Adrenal gland (tissue), 5 donors: ENCODE measurements at regions not wholly inside any gene's neighbourhood (a gene's known extent, or its start where the extent isn't known, plus 50 kb on each side); places are given as distances from the start of the nearest gene placed in this dataset.

Source experiments
- POLR2A ChIP-seq, 2 donors: fragments of 450-650 bp; IDR thresholded peaks; one replicate each; pipeline ENCODE4 v1.6.1; 2017; ENCODE audit warnings: antibody characterized with exemption in 2 of 2, mild to moderate bottlenecking in 2 of 2, moderate library complexity in 1 of 2
- TF ChIP-seq, protein P1 (sequence below), 6 experiments: fragments of 450-650 bp in 4 of 6; fragments of 200-600 bp in 2 of 6; sonication (generic) in 1 of 6; IDR thresholded peaks; 1 replicate in 5 of 6; 2 replicates in 1 of 6; pipeline versions ENCODE4 v1.5.1 to v1.8.0; 2016 to 2021; ENCODE audit warnings: antibody characterized with exemption in 6 of 6, mild to moderate bottlenecking in 2 of 6, moderate library complexity in 1 of 6
- donor health status: DM: no; HTN: no; CAD: no.

DNA sequence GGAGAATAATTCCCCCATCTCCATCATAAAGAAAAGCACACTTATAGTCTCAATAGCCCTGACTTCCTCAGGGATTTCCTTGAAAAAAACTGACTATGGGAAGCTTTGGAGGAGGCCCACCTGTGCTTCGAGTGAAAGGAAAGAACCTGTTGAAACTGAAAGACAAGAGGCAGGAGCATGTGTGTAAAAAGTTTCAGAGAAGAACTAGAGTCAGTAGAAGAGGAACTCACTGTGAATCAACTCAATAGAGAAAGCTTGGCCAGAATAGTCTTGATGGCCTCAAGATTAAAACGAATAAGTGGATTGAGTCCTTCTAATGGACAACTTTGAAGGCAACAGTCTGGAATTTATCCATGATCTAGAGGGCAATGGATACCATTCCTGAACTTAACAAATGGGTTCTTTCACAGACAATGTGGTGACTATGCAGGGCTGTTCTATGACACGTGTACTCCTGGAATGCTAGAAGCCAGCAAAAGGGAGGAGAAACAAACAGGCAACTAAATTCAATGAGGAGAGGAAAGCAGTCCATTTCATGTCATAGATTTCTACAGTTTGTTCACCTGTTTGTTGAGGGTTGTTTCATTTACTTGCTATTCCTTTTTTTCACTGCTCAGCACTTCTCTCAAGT, 442.3 kb downstream of the GRB14 start:
- TF ChIP-seq, protein P1, sequence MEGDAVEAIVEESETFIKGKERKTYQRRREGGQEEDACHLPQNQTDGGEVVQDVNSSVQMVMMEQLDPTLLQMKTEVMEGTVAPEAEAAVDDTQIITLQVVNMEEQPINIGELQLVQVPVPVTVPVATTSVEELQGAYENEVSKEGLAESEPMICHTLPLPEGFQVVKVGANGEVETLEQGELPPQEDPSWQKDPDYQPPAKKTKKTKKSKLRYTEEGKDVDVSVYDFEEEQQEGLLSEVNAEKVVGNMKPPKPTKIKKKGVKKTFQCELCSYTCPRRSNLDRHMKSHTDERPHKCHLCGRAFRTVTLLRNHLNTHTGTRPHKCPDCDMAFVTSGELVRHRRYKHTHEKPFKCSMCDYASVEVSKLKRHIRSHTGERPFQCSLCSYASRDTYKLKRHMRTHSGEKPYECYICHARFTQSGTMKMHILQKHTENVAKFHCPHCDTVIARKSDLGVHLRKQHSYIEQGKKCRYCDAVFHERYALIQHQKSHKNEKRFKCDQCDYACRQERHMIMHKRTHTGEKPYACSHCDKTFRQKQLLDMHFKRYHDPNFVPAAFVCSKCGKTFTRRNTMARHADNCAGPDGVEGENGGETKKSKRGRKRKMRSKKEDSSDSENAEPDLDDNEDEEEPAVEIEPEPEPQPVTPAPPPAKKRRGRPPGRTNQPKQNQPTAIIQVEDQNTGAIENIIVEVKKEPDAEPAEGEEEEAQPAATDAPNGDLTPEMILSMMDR (IDR thresholded peaks at IDR 0.05) = no peak
- TF ChIP-seq POLR2A (IDR thresholded peaks at IDR 0.05) = no peak
